ENCODE measurements at regions not wholly inside any gene's neighbourhood (a gene's known extent, or its start where the extent isn't known, plus 50 kb on each side); places are given as distances from the start of the nearest gene placed in this dataset.

- no peak overlapping the region for H3K4me3 ChIP-seq (ENCODE audit: low read depth, poor library complexity, severe bottlenecking)
- TF ChIP-seq CTCF (IDR thresholded peaks at IDR 0.05) (no peak), POLR2A (IDR thresholded peaks at IDR 0.05) (no peak)
- 71 to 78% methylated on average over 2 of the region's 2 CpGs for WGBS, 2 donors
- intact Hi-C loops (cut with DNase I; ENCODE audit: low total_unique reads) = no loop called here
- DNase-seq (ENCODE audit: low spot score in 2 of 2) = no peak
These were observed 562.4 kb downstream of the EBF1 start for GRCh38 chr5:158537366-158537765.

GRCh38 chr5:158534203-158534602 lies 565.5 kb downstream of the EBF1 start:
- intact Hi-C loops (cut with DNase I; ENCODE audit: low total_unique reads) = no loop called here
- H3K4me3 ChIP-seq (ENCODE audit: low read depth, poor library complexity, severe bottlenecking) = no peak overlapping the region
- no peak for DNase-seq (ENCODE audit: low spot score in 2 of 2)
- WGBS, 2 donors = 59 to 81% methylated on average over 10 of the region's 10 CpGs
- TF ChIP-seq POLR2A (IDR thresholded peaks at IDR 0.05) = no peak

- intact Hi-C loops (cut with DNase I; ENCODE audit: low total_unique reads) = no loop called here
- DNase-seq (ENCODE audit: low spot score in 2 of 2) = no peak
- no peak overlapping the region for H3K4me3 ChIP-seq (ENCODE audit: low read depth, poor library complexity, severe bottlenecking)
- 81% methylated on average over 5 of the region's 5 CpGs for WGBS, 2 donors
- TF ChIP-seq CTCF (IDR thresholded peaks at IDR 0.05) = no peak
- no peak for TF ChIP-seq POLR2A (IDR thresholded peaks at IDR 0.05)
These were observed 567.0 kb downstream of the EBF1 start for GRCh38 chr5:158532739-158533138.

- intact Hi-C loops (cut with DNase I; ENCODE audit: low total_unique reads) = no loop called here
These were observed 567.9 kb downstream of the EBF1 start for GRCh38 chr5:158531860-158532259.

GRCh38 chr5:158530115-158530514 lies 569.6 kb downstream of the EBF1 start:
- DNase-seq (ENCODE audit: low spot score in 2 of 2) = peak in 1 of 2 donors; percentile 44
- no peak overlapping the region for H3K4me3 ChIP-seq (ENCODE audit: low read depth, poor library complexity, severe bottlenecking)
- intact Hi-C loops (cut with DNase I; ENCODE audit: low total_unique reads) = no loop called here
- TF ChIP-seq CTCF (IDR thresholded peaks at IDR 0.05) (no peak), POLR2A (IDR thresholded peaks at IDR 0.05) (no peak)

More at GRCh38 chr5:158531860-158532259, 567.9 kb downstream of the EBF1 start:
- 91 to 92% methylated on average over 2 of the region's 2 CpGs for WGBS, 2 donors
- no peak overlapping the region for H3K4me3 ChIP-seq (ENCODE audit: low read depth, poor library complexity, severe bottlenecking)
- DNase-seq (ENCODE audit: low spot score in 2 of 2) = no peak
- TF ChIP-seq CTCF (IDR thresholded peaks at IDR 0.05) = no peak
- TF ChIP-seq POLR2A (IDR thresholded peaks at IDR 0.05) = no peak

GRCh38 chr5:158529454-158529853 lies 570.3 kb downstream of the EBF1 start:
- H3K4me3 ChIP-seq (ENCODE audit: low read depth, poor library complexity, severe bottlenecking) = no peak overlapping the region
- WGBS, 2 donors = 85 to 87% methylated on average over 5 of the region's 5 CpGs
- intact Hi-C loops (cut with DNase I; ENCODE audit: low total_unique reads) = no loop called here
- DNase-seq (ENCODE audit: low spot score in 2 of 2) = no peak
- TF ChIP-seq POLR2A (IDR thresholded peaks at IDR 0.05) (no peak), CTCF (IDR thresholded peaks at IDR 0.05) (no peak)

Measured in lower leg skin (tissue), 4 donors.